Parathyroid adenoma (tissue), 2 donors: ENCODE measurements at regions not wholly inside any gene's neighbourhood (a gene's known extent, or its start where the extent isn't known, plus 50 kb on each side); places are given as distances from the start of the nearest gene placed in this dataset.
A peak's percentile ranks its signal among the peaks of the same experiment; 100 is the strongest.

Source experiments
- H2AFZ ChIP-seq: fragments of 300-600 bp; sonication (generic); one replicate; pipeline ENCODE4 v1.7.0; 2017; ENCODE audit warnings: antibody characterized with exemption, mild to moderate bottlenecking
- H3K27ac ChIP-seq: fragments of 300-600 bp; sonication (generic); one replicate; pipeline ENCODE4 v1.7.0; 2017
- H3K27me3 ChIP-seq: fragments of 300-600 bp; sonication (generic); one replicate; pipeline ENCODE4 v1.7.0; 2017; ENCODE audit warnings: low read length; ENCODE audit not compliant: control insufficient read depth, insufficient read depth
- H3K36me3 ChIP-seq: fragments of 300-600 bp; sonication (generic); one replicate; pipeline ENCODE4 v1.7.0; 2017; ENCODE audit warnings: low read length; ENCODE audit not compliant: control insufficient read depth, insufficient read depth
- H3K4me1 ChIP-seq: fragments of 300-600 bp; sonication (generic); one replicate; pipeline ENCODE4 v1.7.0; 2017; ENCODE audit warnings: control low read depth
- H3K4me2 ChIP-seq: fragments of 300-600 bp; sonication (generic); one replicate; pipeline ENCODE4 v1.7.0; 2017; ENCODE audit warnings: low read length
- H3K4me3 ChIP-seq: fragments of 300-600 bp; sonication (generic); one replicate; pipeline ENCODE4 v1.7.0; 2017; ENCODE audit warnings: low read depth, low read length
- H3K79me2 ChIP-seq: fragments of 300-600 bp; sonication (generic); one replicate; pipeline ENCODE4 v1.7.0; 2017; ENCODE audit warnings: control low read depth
- H3K9ac ChIP-seq: fragments of 300-600 bp; sonication (generic); one replicate; pipeline ENCODE4 v1.7.0; 2017; ENCODE audit warnings: mild to moderate bottlenecking
- H3K9me3 ChIP-seq: fragments of 300-600 bp; sonication (generic); one replicate; pipeline ENCODE4 v1.7.0; 2017; ENCODE audit warnings: low read length; ENCODE audit not compliant: control insufficient read depth
- TF ChIP-seq, protein P1 (sequence below): fragments of 300-600 bp; sonication (generic); IDR thresholded peaks from one replicate; pipeline ENCODE4 v1.7.0; 2017; ENCODE audit warnings: antibody characterized with exemption, mild to moderate bottlenecking
- donor health status: primary hyperparathyroidism.

DNA sequence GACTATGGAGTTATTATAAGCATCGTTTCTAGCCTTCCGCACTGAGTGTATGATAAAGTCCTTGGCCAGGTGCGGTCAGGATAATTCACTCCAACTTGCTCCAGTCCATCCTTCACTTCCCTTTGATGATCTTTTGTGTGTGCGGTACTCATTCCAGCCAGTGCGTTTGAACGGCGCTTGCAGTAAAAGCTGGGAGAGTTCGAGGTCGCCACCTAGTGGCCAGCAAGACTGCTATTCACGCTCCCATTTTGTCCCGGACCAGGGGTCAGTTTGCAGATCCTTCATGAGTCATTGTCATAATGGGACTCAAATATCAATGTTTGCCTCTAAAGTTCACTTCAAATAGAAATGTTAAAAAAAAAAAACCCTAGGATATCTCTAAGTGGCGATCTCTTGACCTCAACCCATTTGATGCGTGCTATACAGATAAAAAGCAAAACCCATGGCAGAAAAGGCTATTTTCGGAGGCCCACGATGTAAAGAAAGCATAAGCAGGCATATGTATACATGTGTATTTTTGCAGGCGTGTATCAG lies 417.1 kb downstream of the TMEM114 start:
- no peak overlapping the region for H2AFZ ChIP-seq
- H3K27ac ChIP-seq = no peak overlapping the region
- no peak overlapping the region for H3K9ac ChIP-seq
- H3K27me3 ChIP-seq = no peaks in the 10 kb centered on the region
- TF ChIP-seq, protein P1, sequence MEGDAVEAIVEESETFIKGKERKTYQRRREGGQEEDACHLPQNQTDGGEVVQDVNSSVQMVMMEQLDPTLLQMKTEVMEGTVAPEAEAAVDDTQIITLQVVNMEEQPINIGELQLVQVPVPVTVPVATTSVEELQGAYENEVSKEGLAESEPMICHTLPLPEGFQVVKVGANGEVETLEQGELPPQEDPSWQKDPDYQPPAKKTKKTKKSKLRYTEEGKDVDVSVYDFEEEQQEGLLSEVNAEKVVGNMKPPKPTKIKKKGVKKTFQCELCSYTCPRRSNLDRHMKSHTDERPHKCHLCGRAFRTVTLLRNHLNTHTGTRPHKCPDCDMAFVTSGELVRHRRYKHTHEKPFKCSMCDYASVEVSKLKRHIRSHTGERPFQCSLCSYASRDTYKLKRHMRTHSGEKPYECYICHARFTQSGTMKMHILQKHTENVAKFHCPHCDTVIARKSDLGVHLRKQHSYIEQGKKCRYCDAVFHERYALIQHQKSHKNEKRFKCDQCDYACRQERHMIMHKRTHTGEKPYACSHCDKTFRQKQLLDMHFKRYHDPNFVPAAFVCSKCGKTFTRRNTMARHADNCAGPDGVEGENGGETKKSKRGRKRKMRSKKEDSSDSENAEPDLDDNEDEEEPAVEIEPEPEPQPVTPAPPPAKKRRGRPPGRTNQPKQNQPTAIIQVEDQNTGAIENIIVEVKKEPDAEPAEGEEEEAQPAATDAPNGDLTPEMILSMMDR = peak; percentile 63
- no peaks in the 10 kb centered on the region for H3K79me2 ChIP-seq
- H3K4me3 ChIP-seq = no peak overlapping the region
- no peak overlapping the region for H3K4me2 ChIP-seq
- H3K4me1 ChIP-seq = no peaks in the 10 kb centered on the region
- no peaks in the 10 kb centered on the region for H3K36me3 ChIP-seq
- no peaks in the 10 kb centered on the region for H3K9me3 ChIP-seq

- H3K4me1 ChIP-seq = no peaks in the 10 kb centered on the region
- no peaks in the 10 kb centered on the region for H3K36me3 ChIP-seq
- no peaks in the 10 kb centered on the region for H3K27me3 ChIP-seq
- no peak overlapping the region for H3K4me2 ChIP-seq
- TF ChIP-seq, protein P1 = no peak
- no peaks in the 10 kb centered on the region for H3K9me3 ChIP-seq
- no peak overlapping the region for H2AFZ ChIP-seq
- no peak overlapping the region for H3K9ac ChIP-seq
- no peaks in the 10 kb centered on the region for H3K79me2 ChIP-seq
- H3K27ac ChIP-seq = no peak overlapping the region
- no peak overlapping the region for H3K4me3 ChIP-seq
Observed at GRCh38 chr16:8172551-8172950, 417.8 kb downstream of the TMEM114 start.

GRCh38 chr16:8168016-8168415 lies 422.3 kb downstream of the TMEM114 start:
- H3K9ac ChIP-seq = no peak overlapping the region
- no peaks in the 10 kb centered on the region for H3K79me2 ChIP-seq
- H2AFZ ChIP-seq = no peak overlapping the region
- H3K27ac ChIP-seq = no peak overlapping the region
- H3K36me3 ChIP-seq = no peaks in the 10 kb centered on the region
- H3K4me3 ChIP-seq = no peak overlapping the region
- no peak overlapping the region for H3K4me2 ChIP-seq
- no peaks in the 10 kb centered on the region for H3K9me3 ChIP-seq
- TF ChIP-seq, protein P1 = no peak
- no peaks in the 10 kb centered on the region for H3K27me3 ChIP-seq
- no peaks in the 10 kb centered on the region for H3K4me1 ChIP-seq

- Histone ChIP-seq H3K9me3 (no peaks in the 10 kb centered on the region), H3K79me2 (no peaks in the 10 kb centered on the region), H3K4me1 (no peaks in the 10 kb centered on the region), H3K27me3 (no peaks in the 10 kb centered on the region), H3K36me3 (no peaks in the 10 kb centered on the region), H3K27ac (no peak overlapping the region), H2AFZ (no peak overlapping the region), H3K4me2 (no peak overlapping the region), H3K4me3 (no peak overlapping the region), H3K9ac (no peak overlapping the region)
- TF ChIP-seq, protein P1 = no peak
Observed at GRCh38 chr16:8167436-8167835, 422.9 kb downstream of the TMEM114 start.

GRCh38 chr16:8158051-8158450 lies 432.3 kb downstream of the TMEM114 start:
- Histone ChIP-seq H3K36me3 (no peaks in the 10 kb centered on the region), H3K4me2 (no peak overlapping the region), H3K4me1 (no peaks in the 10 kb centered on the region), H2AFZ (no peak overlapping the region), H3K27ac (no peak overlapping the region), H3K4me3 (no peak overlapping the region), H3K79me2 (no peaks in the 10 kb centered on the region), H3K27me3 (no peaks in the 10 kb centered on the region), H3K9ac (no peak overlapping the region), H3K9me3 (no peaks in the 10 kb centered on the region)
- TF ChIP-seq, protein P1 = no peak
